HG03342 (cell line): ENCODE measurements at regions not wholly inside any gene's neighbourhood (a gene's known extent, or its start where the extent isn't known, plus 50 kb on each side); places are given as distances from the start of the nearest gene placed in this dataset.

Source experiments
- ATAC-seq: cut with Tn5 transposase; IDR thresholded peaks from one replicate; pipeline ENCODE4 v1.9.1; 2021; ENCODE audit warnings: mild to moderate bottlenecking, moderate library complexity; ENCODE audit not compliant: unreplicated experiment

DNA sequence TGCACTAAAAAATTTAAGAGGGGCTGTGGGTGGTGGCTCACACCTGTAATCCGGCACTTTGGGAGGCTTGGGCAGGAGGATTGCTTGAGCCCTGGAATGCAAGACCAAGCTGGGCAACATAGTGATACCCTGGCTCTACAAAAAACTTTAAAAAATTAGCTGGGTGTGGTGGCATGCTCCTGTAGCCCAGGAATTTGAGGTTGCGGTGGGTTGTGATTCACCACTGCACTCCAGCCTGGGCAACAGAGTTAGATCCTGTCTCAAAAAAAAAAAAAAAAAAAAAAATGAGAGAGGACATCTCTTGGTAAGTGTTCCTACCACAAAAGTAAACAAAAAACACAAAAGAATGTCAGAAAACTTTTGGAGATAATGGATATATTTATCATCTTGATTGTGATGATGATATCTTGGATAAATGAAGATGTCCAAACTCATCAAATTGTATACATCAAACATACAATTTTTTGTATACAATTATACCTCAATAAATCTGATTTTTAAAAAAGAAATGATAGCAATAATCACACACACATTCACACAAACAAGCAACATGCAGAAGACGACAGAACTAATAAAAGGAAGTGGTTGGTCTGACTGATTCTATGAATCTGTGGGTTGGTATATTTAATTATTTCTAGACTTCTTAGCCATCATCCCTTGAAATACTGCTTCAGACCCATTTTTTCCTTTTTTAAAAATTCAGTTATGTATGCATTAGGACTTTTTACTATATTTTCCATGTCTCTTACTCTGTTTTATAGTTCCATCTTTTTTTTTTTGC lies 465.9 kb downstream of the PLA2G4A start:
- no peak for ATAC-seq

DNA sequence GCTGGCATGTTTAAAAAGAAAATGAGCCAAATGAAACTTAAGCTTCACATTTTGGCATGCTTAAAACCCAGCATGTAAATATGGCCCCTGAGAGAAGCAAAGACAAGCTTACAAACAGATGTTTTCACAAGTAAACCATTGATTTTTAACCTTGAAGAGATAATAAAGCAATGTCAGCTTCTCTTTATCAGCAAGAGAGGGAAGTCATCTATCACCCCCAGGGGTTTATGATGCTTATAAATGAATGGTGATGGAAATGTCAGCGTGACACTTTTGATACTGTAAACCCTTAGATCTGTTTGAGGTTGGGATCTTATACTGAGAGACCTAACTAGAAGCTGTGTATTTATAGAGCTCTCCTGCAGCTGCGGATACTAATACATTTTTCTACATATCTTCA lies 471.3 kb downstream of the PLA2G4A start:
- no peak for ATAC-seq

DNA sequence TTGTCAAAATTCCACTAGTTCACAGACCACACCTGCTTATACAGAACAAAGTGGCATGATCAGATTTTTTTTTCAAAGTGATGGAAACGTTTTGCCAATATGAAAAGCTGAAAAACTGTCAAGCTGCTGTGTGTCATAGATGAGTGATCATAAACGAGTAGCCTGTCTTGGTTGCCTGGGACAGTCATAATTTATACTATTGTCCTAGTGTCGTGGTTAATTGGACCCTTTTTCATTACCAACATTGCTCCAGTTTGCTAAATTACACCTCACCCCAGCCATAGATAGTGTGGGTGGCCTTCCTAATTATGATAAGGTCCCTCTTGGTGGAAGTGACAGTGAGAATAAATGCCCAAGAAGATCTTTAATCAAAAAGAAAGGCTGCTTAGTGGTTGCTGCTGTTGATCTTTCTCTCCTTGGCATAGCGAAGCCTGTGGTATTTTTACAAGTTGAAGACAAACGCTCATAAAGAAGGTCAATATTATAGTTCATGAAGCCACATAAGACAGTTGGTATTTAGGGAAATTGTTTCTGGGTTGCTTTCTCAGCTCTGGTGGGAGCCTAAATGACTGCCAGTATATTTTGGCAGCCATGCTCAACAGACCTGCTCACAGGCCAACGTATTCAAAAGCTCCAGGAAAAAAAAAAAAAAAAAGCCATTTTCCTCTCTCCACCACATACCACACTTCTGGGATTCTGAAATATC lies 478.1 kb downstream of the PLA2G4A start:
- no peak for ATAC-seq

DNA sequence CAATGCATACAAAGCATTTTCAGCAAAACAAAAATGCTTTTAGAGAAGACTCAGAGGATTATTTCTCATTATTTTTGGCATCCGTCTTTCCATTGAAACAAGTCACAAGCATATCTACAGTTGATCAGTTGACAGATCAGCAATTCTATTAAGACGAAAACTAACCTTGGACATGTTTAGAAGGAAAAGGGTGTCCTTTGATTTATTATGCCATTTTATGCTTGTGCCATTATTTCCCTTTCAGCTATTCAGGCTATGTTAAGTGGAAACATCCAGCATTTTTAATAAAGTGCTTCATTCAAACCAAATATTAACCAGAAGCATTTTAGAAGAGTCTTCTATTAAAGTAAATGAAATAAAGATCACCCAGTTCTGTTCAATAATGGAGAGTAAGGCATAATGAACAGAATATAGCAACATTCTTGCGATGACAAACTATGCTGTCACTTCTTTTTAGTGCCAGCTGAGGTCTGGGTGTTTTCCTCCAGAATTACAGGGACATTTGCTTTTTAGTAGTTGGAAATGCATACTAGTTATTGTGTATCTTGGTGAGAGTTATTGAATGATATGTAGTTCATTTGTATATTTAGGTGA lies 481.4 kb downstream of the PLA2G4A start:
- ATAC-seq = no peak

DNA sequence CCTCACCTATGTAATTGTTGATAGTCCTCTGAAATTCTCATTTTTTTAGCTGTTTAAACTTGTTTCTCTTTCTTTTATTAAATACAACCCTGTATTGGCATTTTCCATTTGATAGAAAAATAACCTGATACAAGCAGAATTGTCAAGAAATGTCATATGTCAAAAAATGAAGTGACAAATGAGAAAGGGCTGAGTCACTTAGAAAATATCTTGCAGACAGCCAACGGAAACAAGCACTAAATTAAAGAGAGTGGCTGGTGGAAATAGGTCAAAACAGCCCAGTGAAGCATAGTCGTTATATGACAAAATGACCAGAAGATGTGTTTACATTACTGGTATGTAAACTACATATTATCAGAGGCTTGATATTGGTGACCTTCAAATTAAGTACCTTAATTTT lies 484.4 kb downstream of the PLA2G4A start:
- ATAC-seq = no peak

DNA sequence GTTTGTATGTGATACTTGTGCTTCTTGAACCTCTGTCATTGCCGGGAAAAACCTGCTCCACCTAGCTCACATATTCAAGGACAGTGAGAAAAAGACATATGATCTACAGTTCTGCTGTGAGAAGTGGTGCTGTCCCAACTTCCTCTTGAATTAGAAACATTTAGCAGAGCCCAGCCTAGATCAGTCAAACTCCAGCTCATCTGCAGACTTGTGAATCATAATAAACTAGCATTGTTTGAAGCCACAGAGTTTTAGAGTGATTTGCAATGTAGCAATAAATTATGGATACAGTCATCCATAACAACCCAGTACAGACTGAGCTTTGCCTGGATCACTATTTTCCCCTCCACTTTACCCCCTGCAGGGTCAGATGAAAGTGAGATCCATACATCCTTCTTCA lies 497.8 kb downstream of the PLA2G4A start:
- no peak for ATAC-seq

DNA sequence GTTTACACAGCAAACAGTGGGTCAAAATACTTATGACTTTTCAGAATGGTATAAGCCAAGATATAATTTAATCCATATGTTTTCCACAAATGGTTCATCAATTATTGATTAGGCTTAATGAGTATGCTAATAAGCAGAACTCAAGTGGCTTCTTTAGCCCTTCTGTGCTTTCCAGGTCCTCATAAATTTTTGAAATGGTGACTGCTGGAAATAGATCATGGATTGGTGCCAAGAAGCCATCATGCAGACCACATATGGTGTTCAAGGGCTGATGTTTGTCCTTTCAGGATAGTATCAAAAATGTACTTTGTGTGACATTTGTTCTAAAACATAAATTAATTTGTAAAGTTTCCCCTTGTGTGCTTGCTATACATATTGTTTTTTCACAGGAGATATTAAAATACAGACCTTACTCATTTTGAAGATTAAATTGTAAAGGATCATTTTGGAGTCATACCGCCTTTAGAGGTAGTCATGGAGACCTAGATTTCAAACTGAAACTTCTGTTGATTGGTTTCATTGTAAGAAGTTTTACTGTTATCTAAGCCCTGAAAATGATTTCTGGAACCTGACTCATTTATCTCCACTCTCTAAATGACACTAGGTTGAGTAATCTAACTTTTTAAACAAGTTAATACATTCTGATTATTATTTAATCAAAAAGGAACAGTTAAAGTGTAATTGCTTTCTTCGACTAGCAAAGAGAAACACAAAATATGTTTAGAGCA lies 507.9 kb downstream of the PLA2G4A start:
- no peak for ATAC-seq

DNA sequence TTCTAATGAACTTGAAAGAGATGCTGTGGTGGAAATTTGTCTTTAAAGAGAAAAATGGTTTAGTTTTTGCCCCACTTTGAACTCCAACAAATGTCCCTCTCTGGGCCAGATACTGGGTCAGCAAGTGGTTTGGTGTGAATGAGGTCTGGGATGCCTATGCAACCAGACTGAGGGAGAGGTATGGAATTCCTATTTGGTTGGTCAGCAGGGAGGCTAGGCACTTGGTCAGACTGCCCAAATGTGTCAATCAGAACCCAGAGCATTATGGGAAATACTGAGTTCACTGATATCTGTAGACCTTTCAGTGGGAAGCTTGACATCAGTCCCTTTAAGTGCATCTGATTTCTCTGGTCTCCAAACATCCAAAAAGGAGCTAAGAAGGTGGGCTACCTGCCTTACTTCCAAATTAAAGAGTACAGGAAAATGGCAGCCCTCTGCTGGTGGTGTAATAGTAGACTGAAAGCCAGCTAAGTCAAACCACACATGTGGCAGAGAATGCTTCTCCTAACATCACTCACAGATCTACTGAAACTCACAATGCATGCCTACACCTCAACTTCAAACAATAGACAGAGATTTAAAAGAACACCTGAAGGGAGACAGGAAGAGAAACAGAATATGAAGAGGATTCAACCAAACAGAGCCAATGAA lies 510.1 kb downstream of the PLA2G4A start:
- no peak for ATAC-seq

DNA sequence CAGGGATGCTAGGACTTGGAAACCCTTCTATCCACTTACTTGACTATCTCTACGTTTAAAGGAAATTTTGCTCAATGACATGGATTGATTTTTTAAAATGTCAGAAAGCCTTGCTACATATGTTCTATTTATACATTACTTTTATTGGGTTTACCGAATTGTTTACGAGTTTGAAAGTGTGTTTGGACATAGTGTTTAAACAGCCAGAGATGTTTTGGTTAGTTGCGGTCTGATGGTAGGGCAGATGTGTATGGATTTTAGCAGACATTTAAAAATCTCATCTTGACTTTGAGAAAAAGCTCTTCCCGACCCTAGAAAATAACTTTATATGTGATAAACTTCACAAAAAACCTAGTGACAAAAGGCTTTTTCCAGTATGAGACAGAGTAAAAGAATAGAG lies 513.7 kb downstream of the PLA2G4A start:
- no peak for ATAC-seq

DNA sequence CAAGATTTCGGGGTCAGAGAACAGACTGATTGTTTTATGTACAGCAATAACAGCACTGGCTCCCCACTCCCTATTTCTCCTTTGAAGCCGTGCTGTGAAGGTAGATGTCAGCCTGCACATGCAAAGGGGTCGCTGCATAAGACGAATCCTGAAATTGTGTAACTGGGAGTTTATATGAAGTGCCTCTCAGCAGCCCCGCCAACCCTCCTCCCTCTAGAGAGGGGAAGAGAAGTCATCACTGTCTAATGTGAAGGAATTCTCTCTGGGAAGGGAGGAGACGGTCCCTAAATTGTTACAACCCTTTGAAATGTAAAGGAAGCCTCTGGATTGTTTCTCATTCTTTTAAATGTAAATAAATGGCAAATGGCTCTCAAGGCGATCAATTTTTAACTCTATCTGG lies 545.3 kb downstream of the PLA2G4A start:
- ATAC-seq = no peak

DNA sequence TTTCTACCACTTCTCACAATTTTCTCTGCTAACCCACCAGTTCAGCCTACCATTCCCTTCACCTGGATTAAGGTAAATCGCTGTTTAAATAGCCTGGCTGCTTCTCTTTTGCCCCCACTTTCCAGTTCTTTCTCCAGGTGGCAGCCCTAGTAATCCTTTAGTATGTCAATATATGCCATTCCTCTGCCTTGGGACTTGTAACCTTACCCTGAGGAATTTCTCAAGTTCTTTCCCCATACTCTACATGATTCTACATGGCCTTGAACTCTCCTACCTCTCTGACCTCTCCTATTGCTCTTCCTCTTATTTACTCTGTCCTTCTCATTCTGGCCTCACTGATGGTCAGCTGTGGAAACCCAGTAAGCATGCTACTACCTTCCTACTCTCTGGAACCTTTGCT lies 546.0 kb downstream of the PLA2G4A start:
- ATAC-seq = no peak

DNA sequence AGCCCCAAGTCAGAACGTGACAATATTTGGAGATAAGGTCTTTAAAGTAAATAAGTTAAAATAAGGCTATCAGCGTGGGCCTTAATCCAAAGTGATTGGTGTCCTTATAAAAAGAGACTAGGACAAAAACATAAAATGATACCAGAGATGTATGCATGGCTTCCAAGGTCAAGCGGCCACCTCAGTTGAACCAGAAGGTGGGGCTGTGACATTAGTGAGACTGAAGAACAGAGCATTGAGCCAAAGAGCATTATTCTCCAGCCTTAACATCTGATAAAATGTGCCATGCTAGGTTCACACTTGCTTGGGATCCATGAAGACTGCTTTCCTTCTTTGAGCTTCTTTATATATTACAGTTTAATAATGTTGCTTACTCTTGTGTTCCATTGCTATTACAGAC lies 554.6 kb downstream of the PLA2G4A start:
- no peak for ATAC-seq

DNA sequence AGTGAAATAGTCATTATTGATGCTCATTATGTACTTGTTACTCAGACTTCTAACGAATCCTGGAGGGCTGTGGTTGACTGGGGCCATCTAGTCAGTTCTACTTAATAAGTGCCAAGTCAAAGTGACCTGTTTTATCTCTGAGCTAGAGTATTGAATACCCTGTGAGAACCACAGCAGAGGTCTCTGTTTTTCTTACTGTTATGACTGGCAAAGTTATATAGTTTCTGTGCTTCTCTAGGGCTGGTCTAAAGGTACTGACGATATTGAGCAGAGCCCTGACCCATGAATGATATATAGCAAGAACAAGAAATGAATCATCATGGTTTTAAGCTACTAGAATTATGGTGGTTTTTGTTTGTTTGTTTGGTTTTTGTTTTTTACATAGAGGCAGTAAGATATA lies 555.8 kb downstream of the PLA2G4A start:
- peak; percentile 81 for ATAC-seq

DNA sequence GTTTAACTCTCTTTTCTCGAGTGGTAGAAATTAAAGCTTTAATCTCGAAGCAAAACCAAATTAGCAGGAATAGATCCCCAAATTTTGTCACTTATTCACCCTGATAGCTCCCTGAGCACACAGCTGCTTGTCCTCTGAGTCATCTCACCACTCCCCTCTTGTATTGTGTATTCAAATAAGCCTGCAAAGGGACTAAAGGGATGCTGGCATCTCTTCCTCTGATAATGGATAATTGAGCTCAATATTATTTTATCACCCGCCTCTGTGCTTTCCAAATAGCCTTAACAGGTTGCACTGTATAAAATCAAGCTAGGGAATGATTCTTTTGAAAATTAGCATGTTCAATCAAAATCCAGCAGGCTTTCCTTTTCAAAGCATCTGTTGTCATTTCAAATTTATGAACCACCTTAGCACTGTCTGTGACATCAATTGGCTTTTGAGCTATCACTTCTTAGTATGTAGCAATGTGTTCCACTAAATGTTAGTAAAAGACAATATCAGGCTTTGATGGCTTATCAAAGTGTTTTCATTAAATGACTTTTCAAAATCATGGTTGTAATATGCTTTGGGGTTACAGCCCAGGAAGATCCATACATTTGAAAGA lies 561.6 kb downstream of the PLA2G4A start:
- ATAC-seq = no peak

DNA sequence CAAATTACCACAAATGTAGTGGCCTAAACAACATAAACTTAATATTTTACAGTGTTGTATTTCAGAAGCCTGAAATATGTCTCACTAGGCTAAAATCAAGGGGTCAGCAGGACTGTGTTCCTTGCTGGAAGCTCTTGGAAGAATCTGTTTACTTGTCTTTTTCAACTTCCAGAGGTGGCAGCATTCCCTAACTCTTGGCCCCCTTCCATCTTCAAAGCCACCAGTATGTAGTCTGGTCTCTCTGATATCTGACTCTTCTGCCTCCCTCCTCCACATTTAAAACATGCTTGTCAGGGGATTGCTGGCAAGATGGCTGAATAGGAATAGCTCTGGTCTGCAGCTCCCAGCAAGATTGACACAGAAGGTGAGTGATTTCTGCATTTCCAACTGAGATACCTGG lies 567.5 kb downstream of the PLA2G4A start:
- no peak for ATAC-seq

DNA sequence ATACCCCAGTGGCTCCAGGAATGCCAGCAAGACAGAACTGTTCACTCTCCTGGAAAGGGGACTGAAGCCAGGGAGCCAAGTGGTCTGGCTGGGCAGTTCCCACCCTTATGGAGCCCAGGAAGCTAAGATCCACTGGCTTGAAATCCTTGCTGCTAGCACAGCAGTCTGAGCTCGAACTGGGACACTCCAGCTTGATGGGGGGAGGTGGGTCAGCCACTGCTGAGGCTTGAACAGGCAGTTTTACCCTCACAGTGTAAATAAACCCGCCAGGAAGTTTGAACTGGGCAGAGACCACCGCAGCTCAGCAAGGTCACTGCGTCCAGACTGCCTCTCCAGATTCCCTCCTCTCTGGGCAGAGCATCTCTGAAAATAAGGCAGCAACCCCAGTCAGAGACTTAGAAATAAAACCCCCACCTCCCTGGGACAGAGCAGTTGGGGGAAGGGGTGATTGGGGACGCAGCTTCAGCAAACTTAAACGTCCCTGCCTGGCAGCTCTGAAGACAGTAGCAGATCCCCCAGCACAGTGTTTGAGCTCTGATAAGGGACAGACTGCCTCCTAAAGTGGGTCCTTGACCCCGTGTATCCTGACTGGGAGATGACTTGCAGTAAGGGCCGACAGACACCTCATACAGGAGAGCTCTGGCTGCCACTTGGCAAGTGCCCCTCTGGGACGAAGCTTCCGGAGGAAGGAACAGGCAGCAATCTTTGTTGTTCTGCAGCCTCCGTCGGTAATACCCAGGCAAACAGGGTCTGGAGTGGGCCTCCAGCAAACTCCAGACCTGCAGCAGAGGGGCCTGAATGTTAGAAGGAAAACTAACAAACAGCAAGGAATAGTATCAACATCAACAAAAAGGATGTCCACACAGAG lies 568.4 kb downstream of the PLA2G4A start:
- no peak for ATAC-seq

DNA sequence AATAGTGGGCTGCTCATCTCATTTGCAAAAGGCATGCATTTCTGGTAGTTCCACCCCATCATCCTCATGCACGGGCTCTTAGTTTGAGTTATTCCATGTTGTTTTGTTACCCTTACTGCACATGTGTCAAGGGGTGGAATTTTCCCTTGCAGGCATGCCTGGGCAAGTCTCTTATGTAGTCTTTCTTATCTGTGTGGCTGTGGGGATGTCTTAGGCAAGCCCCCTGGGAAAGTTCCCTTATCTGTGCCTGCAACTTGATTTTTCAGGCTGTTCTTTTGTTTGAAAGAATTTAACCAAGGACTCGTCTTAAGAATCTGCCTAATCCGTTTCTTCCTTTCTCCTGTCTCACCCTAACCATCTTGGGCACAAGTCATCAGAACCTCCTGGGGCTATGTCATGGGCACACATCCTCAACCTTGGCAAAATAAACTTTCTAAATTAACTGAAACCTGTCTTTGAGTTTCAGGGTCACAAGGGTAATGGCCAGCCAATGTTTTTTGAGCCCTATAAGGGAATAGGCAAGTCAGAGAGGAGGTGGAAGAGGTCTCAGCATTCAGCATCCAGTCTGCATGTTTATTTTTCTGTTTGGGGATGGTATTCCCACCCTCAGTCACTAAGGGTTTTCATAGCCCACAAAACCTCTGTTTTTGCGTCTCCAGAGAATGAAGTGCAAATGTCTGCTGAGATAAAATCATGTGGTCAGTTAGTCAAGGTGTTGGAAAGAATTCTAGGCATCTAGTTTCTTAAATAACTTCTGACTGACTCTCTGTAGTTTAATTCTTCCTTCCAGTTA lies 579.7 kb downstream of the PLA2G4A start:
- ATAC-seq = no peak

DNA sequence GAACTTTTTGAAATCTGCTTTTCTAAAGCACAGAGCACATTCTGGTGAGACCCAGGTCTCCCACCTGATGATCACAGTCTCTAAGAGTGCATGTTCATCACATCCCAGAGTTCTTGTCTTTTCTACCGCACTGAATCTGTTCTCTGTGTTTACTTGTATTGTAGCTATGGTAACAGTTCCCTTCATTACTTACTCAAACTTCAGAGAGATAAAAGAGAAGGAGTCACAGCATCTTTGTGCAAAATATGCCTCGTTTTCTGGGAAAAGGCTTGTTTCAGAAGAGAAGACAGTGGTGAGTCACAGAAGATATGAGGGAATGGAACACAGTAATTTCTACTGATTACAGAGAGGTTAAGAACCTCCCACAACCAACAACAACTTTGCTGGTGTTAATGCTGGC lies 580.6 kb downstream of the PLA2G4A start:
- ATAC-seq = no peak

DNA sequence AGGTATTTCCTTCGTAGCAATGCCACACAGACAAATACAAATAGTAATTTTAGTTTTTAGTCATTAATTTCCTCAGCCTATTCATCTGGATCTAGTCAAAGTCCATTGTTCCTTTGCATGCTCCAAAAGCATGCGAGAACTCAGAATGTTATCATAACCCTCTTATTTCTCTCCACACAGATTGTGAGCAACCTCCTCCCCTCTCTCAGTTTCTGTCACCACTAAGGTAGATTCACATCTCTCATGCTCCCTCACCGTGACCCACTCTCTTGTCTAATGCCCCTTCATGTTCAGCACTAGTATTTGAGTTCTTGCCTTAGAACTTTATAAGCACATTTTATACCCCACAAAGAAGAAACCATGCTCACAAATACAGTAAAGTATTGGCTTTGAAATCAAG lies 582.4 kb downstream of the PLA2G4A start:
- ATAC-seq = no peak
